ENCODE measurements at regions not wholly inside any gene's neighbourhood (a gene's known extent, or its start where the extent isn't known, plus 50 kb on each side); places are given as distances from the start of the nearest gene placed in this dataset.

GRCh38 chr10:125284875-125285597 lies 124.7 kb upstream of the CTBP2 start:
- in situ Hi-C loops (cut with HindIII; ENCODE audit: low sequenced_read_pairs), result no loop called here

DNA sequence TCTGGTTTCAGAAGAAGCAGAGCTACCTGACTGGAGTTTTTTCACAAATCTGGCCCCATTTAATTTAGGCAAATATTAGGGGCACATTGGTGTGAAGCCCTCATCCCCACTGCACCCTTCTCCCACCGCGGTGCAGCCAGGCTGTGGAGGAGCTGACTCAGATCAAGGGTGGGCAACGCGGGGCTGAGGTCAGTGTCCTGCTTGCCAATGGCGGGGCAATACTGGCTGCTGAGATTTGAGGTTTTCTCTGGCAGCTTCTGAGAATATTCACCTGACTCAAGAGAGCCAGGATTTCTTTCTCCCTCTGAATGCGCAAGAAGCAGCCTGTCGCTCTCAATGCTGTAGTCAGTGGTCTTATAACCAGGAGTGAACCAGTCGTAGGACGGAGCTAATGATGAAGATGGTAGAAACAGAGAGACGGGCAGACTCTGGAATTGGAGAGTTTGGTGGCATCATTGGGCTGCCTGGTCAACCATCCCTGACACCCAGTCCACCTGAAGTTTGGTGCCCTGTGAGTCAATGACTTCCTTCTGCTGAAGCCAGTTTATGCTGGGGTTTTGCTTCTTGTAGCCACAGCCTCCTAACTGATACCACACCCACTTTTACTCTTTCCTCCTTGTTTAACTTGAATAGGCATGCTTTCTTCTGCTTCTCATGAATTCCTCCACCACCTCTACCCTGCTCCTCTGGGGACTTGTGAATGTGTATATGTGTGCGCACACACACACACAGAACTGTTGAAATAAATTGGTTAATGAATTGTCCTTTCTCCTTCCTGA lies 123.7 kb upstream of the CTBP2 start:
- in situ Hi-C loops (cut with HindIII; ENCODE audit: low sequenced_read_pairs), result no loop called here

GRCh38 chr10:125283191-125283835 lies 123.0 kb upstream of the CTBP2 start:
- in situ Hi-C loops (cut with HindIII; ENCODE audit: low sequenced_read_pairs), result no loop called here

DNA sequence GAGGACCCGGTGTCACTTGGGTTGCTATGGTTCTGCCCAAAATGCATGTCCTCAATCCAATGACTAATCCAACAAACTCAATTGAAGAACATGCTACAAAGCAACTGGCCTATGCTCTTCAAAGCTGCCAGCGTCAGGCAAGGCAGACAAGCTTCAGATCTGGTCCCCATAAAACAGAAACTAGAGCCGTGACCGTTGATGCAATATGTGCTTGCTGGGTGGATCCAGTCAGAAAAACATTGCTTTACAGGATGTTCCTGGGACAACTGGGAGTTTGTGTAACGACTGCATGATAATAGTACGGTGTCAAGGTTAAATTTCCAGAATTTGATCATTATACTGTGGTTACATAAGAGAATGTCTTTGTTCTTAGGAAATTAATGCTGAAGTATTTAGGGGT lies 120.7 kb upstream of the CTBP2 start:
- in situ Hi-C loops (cut with HindIII; ENCODE audit: low sequenced_read_pairs), result no loop called here

GRCh38 chr10:125276133-125276532 lies 115.8 kb upstream of the CTBP2 start:
- in situ Hi-C loops (cut with HindIII; ENCODE audit: low sequenced_read_pairs), result loop anchor here (10.0 kb wide), 1 partner anchor 59 kb away; no protein-coding TSS in a partner anchor

DNA sequence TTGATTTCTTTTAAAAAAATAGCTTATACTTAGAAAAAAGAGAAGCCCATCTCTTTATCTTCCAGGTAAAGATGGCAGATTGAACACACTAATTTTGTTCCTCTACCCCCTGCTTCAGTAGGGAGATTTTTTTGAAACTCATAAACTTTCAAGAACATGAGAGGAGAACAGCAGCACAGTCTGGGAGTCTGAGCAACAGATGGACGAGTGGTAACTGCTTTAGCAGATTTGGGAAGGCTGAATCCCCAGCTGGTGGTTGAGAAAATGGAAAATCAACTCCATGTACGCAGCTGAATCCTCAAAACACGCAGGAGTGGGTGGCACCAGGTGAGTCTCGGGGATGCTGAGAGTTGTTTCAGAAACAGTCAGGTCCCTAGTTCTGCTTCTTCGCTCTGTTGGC lies 114.6 kb upstream of the CTBP2 start:
- in situ Hi-C loops (cut with HindIII; ENCODE audit: low sequenced_read_pairs), result loop anchor here (10.0 kb wide), 1 partner anchor 60 kb away; no protein-coding TSS in a partner anchor

- in situ Hi-C loops (cut with HindIII; ENCODE audit: low sequenced_read_pairs), result loop anchor here (10.0 kb wide), 1 partner anchor 62 kb away; no protein-coding TSS in a partner anchor
Measured at GRCh38 chr10:125273023-125273422, 112.7 kb upstream of the CTBP2 start.

GRCh38 chr10:125269716-125270115 lies 109.4 kb upstream of the CTBP2 start:
- in situ Hi-C loops (cut with HindIII; ENCODE audit: low sequenced_read_pairs), result loop anchor here (10.0 kb wide), 1 partner anchor 65 kb away; no protein-coding TSS in a partner anchor

DNA sequence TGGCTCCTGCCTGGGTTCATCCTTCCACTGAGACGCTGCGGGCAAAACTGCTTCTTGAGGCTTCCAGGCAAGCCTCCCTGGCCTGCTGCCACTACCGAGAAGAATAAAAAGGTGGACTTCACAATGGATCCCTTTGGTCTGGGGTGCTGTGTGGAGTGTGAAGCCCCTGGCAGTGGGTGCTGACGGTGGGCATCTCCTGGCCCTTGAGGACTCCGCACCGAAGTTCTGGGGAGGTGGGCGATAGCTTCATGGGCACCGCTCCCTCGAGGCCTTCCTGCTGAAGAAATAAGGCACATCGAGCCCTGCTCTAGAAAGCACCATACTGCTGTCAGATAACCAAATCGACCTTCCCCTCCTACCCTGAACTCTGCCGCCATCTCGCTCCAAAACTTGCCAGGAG lies 106.6 kb upstream of the CTBP2 start:
- in situ Hi-C loops (cut with HindIII; ENCODE audit: low sequenced_read_pairs), result no loop called here

DNA sequence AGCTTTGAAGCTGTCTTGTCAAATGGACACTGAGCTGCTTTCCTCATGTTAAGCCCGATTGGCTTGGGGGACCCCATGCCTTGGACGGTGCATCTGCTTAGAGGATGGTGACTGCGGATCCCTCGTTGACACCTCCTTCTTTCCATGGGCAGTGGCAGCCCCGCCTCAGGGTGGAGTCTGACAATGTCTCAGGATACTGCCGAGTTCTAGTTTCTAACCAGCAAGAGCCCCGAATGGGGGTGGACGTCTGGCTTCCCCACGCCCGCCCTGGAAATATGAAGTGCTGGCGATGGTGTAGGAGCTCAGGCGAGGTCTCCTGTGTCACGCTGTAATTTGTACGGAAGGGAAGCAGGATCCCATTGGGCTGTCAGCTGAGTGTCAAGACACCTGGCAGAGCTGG lies 106.2 kb upstream of the CTBP2 start:
- in situ Hi-C loops (cut with HindIII; ENCODE audit: low sequenced_read_pairs), result no loop called here

DNA sequence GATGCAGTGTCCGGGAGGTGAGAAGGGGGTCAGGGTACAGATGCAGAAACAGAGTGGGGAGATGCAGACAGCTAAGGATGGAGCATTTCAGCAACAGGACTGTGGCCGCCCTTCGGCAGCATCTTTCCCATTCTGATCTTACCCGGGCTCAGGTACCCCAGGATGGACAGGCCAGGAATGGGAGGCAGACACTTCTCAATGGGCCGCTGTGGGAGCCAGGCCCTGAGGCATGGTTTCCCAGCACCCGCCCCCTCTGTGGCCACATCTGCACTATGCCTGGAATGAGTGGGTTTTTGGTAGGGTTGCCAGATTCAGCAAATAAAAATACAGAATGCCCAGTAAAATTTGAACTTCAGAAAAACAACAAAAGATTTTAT lies 105.2 kb upstream of the CTBP2 start:
- in situ Hi-C loops (cut with HindIII; ENCODE audit: low sequenced_read_pairs), result no loop called here

- in situ Hi-C loops (cut with HindIII; ENCODE audit: low sequenced_read_pairs), result no loop called here
Measured at GRCh38 chr10:125264757-125265578, 104.6 kb upstream of the CTBP2 start.

GRCh38 chr10:125264091-125264490 lies 103.7 kb upstream of the CTBP2 start:
- in situ Hi-C loops (cut with HindIII; ENCODE audit: low sequenced_read_pairs), result no loop called here

GRCh38 chr10:125263551-125263950 lies 103.2 kb upstream of the CTBP2 start:
- in situ Hi-C loops (cut with HindIII; ENCODE audit: low sequenced_read_pairs), result no loop called here

- in situ Hi-C loops (cut with HindIII; ENCODE audit: low sequenced_read_pairs), result no loop called here
Measured at GRCh38 chr10:125262920-125263319, 102.6 kb upstream of the CTBP2 start.

DNA sequence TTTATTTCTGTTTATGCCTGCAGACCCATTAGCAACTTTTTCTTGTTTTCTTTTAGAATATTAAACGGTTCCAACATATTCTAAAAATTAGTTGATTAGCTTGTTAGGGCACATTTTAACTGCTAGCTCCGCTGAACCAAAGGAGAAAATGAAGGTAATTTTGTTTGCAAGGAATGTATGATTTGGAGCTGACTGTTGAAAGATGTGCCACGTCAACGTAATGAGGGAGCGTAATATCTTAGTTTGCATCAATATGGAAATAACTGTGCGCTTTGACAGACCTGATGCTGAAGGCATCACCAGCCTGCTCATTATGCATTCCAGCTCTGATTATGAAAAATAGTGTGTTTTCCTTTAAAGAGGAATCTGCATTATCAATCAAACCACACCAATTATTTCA lies 102.0 kb upstream of the CTBP2 start:
- in situ Hi-C loops (cut with HindIII; ENCODE audit: low sequenced_read_pairs), result no loop called here

GRCh38 chr10:125261491-125262186 lies 101.3 kb upstream of the CTBP2 start:
- in situ Hi-C loops (cut with HindIII; ENCODE audit: low sequenced_read_pairs), result no loop called here

DNA sequence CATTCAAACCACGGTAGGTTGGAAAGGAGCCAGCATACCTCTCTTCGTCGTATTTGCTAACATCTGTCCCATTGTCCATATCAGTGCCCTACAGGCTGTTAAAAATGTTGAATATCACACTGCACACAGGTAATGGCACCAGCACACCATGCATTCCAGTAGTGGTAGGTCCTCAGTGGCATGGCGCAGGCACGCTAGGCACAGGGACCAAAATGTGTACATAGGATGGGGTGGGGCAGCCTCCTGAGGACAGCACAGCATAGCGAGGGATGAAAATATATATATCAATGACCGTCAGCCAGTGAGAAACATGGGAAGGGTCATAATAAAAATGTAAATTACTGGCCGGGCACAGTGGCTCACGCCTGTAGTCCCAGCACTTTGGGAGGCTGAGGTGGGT lies 99.9 kb upstream of the CTBP2 start:
- in situ Hi-C loops (cut with HindIII; ENCODE audit: low sequenced_read_pairs), result no loop called here

GRCh38 chr10:125259651-125260050 lies 99.3 kb upstream of the CTBP2 start:
- in situ Hi-C loops (cut with HindIII; ENCODE audit: low sequenced_read_pairs), result no loop called here

DNA sequence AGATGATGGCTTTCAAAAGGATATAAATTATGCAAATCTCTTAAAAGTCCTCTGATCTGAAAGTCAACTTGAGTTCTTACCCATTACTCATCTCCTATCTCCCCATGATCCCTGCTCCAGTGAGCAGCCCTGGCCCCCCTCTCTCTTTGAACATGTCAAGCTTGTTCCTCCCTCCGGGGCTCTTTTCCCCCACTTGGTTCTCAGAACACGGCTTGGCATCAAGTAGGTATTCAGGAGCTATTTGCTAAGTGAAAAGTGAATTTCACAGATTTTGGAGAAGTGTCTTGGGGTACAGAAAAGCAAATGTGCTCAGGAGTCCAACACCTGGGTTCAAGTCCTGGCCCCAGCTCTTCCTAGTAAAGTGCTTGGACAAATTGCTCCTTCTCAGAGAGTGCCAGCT lies 98.3 kb upstream of the CTBP2 start:
- in situ Hi-C loops (cut with HindIII; ENCODE audit: low sequenced_read_pairs), result no loop called here
